Fibroblast of villous mesenchyme (primary cell): ENCODE measurements at regions not wholly inside any gene's neighbourhood (a gene's known extent, or its start where the extent isn't known, plus 50 kb on each side); places are given as distances from the start of the nearest gene placed in this dataset.

ENCODE experiments used
- DNase-seq: peaks from one replicate; pipeline ENCODE4 v3.0.0-alpha.2; 2010; ENCODE audit warnings: low read depth
- H3K4me3 ChIP-seq: 2 replicates; pipeline ENCODE4 v1.5.1; 2011; ENCODE audit warnings: low read depth, mild to moderate bottlenecking, low read length
- CTCF ChIP-seq: IDR thresholded peaks from 2 replicates; pipeline ENCODE4 v1.5.1; 2012; ENCODE audit warnings: low read depth, mild to moderate bottlenecking, low read length; ENCODE audit not compliant: insufficient read depth

GRCh38 chr1:187629075-187629474 lies 800.3 kb downstream of the PLA2G4A start:
- no peak for TF ChIP-seq CTCF
- no peak overlapping the region for H3K4me3 ChIP-seq
- no peak for DNase-seq

GRCh38 chr1:187630653-187631380 lies 802.1 kb downstream of the PLA2G4A start:
- H3K4me3 ChIP-seq = no peak overlapping the region
- no peak for TF ChIP-seq CTCF
- no peak for DNase-seq

GRCh38 chr1:187631381-187631675 lies 802.6 kb downstream of the PLA2G4A start:
- no peak for DNase-seq
- no peak overlapping the region for H3K4me3 ChIP-seq
- no peak for TF ChIP-seq CTCF

- no peak for DNase-seq
- TF ChIP-seq CTCF = no peak
- no peak overlapping the region for H3K4me3 ChIP-seq
These were observed 803.2 kb downstream of the PLA2G4A start for GRCh38 chr1:187631984-187632383.

GRCh38 chr1:187634940-187635339 lies 806.2 kb downstream of the PLA2G4A start:
- H3K4me3 ChIP-seq = no peak overlapping the region
- no peak for TF ChIP-seq CTCF
- no peak for DNase-seq

GRCh38 chr1:187638733-187639434 lies 810.1 kb downstream of the PLA2G4A start:
- no peak for DNase-seq

More at GRCh38 chr1:187638733-187639434, 810.1 kb downstream of the PLA2G4A start:
- TF ChIP-seq CTCF = no peak
- no peak overlapping the region for H3K4me3 ChIP-seq
